Kidney epithelial cell (primary cell): ENCODE measurements at regions not wholly inside any gene's neighbourhood (a gene's known extent, or its start where the extent isn't known, plus 50 kb on each side); places are given as distances from the start of the nearest gene placed in this dataset.

ENCODE experiments used
- DNase-seq: peaks from one replicate; pipeline ENCODE4 v3.0.0-alpha.2; 2010; ENCODE audit warnings: low read depth
- H3K27me3 ChIP-seq: 2 replicates; pipeline ENCODE4 v1.6.0; 2011; ENCODE audit warnings: low read length; ENCODE audit not compliant: control insufficient read depth, insufficient read depth
- H3K36me3 ChIP-seq: 2 replicates; pipeline ENCODE4 v1.5.1; 2011; ENCODE audit warnings: low read length; ENCODE audit not compliant: control insufficient read depth, insufficient read depth
- H3K4me3 ChIP-seq: 2 replicates; pipeline ENCODE4 v1.5.1; 2011; ENCODE audit warnings: low read depth, mild to moderate bottlenecking, control low read depth, low read length
- CTCF ChIP-seq: IDR thresholded peaks from 2 replicates; pipeline ENCODE4 v1.5.1; 2011; ENCODE audit warnings: mild to moderate bottlenecking, moderate library complexity, low read length, control low read depth, inconsistent platforms; ENCODE audit not compliant: insufficient read depth, poor library complexity, severe bottlenecking

GRCh38 chr2:106618614-106619013 lies 131.4 kb downstream of the CD8B2 start:
- H3K36me3 ChIP-seq, result no peaks in the 10 kb centered on the region
- TF ChIP-seq CTCF, result no peak
- H3K27me3 ChIP-seq, result no peaks in the 10 kb centered on the region
- DNase-seq, result no peak
- no peak overlapping the region for H3K4me3 ChIP-seq

- no peak for DNase-seq
- Histone ChIP-seq H3K27me3 (no peaks in the 10 kb centered on the region), H3K36me3 (no peaks in the 10 kb centered on the region), H3K4me3 (no peak overlapping the region)
- no peak for TF ChIP-seq CTCF
These were observed 136.3 kb downstream of the CD8B2 start for GRCh38 chr2:106623456-106623855.

GRCh38 chr2:106624787-106625380 lies 137.7 kb downstream of the CD8B2 start:
- Histone ChIP-seq H3K27me3 (no peaks in the 10 kb centered on the region), H3K36me3 (no peaks in the 10 kb centered on the region), H3K4me3 (no peak overlapping the region)
- no peak for TF ChIP-seq CTCF
- DNase-seq, result no peak

GRCh38 chr2:106628377-106628776 lies 141.2 kb downstream of the CD8B2 start:
- no peak for TF ChIP-seq CTCF
- Histone ChIP-seq H3K27me3 (no peaks in the 10 kb centered on the region), H3K36me3 (no peaks in the 10 kb centered on the region), H3K4me3 (no peak overlapping the region)
- no peak for DNase-seq

- Histone ChIP-seq H3K4me3 (no peak overlapping the region), H3K27me3 (no peaks in the 10 kb centered on the region), H3K36me3 (no peaks in the 10 kb centered on the region)
- DNase-seq, result no peak
- TF ChIP-seq CTCF, result no peak
These were observed 142.8 kb downstream of the CD8B2 start for GRCh38 chr2:106629981-106630380.

GRCh38 chr2:106631281-106631680 lies 144.1 kb downstream of the CD8B2 start:
- Histone ChIP-seq H3K36me3 (no peaks in the 10 kb centered on the region), H3K27me3 (no peaks in the 10 kb centered on the region), H3K4me3 (no peak overlapping the region)
- TF ChIP-seq CTCF, result no peak
- DNase-seq, result no peak
